ENCODE measurements at regions not wholly inside any gene's neighbourhood (a gene's known extent, or its start where the extent isn't known, plus 50 kb on each side); places are given as distances from the start of the nearest gene placed in this dataset.

DNA sequence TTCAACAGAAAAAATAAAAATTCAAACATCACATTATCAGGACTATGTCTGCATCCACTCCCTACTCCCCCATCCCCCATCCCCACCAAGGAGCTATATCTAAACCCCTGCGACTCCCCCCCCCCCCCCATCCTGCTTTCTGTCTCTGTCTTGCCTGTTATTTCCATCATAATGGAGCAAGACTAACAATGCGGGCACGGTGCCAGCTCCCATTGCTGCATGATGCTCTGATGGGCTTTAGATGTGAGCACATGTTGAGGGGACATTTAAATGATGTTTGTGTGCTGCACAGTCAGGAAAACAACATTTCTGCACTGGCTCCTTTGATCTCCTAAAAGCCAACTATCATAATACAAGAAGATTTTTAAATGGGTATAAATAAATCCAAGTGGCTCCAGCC is 644.2 kb upstream of the SETBP1 start:
- ChIA-PET POLR2A (ENCODE audit: low non-redundant PET) (no interaction called here), CTCF (interaction anchor here (0.6 kb wide), 1 partner anchor 86 kb away, joined by 5 read pairs; no protein-coding TSS in a partner anchor)
- intact Hi-C loops (cut with micrococcal nuclease; ENCODE audit: unreplicated experiment), result loop anchor here (1.0 kb wide), 1 partner anchor 40 kb away; no protein-coding TSS in a partner anchor
- no peaks in the 10 kb centered on the region for H3K4me1 ChIP-seq (ENCODE audit: insufficient read depth, low read length, poor library complexity, severe bottlenecking)
- TF ChIP-seq, protein P1, sequence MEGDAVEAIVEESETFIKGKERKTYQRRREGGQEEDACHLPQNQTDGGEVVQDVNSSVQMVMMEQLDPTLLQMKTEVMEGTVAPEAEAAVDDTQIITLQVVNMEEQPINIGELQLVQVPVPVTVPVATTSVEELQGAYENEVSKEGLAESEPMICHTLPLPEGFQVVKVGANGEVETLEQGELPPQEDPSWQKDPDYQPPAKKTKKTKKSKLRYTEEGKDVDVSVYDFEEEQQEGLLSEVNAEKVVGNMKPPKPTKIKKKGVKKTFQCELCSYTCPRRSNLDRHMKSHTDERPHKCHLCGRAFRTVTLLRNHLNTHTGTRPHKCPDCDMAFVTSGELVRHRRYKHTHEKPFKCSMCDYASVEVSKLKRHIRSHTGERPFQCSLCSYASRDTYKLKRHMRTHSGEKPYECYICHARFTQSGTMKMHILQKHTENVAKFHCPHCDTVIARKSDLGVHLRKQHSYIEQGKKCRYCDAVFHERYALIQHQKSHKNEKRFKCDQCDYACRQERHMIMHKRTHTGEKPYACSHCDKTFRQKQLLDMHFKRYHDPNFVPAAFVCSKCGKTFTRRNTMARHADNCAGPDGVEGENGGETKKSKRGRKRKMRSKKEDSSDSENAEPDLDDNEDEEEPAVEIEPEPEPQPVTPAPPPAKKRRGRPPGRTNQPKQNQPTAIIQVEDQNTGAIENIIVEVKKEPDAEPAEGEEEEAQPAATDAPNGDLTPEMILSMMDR (conservative IDR thresholded peaks at IDR 0.05; ENCODE audit: low read depth, low read length), result no peak
- TF ChIP-seq EZH2 (IDR thresholded peaks at IDR 0.05; ENCODE audit: borderline replicate concordance, low read depth, low read length, poor library complexity, severe bottlenecking), result no peak
- H3K9me3 ChIP-seq (ENCODE audit: low read depth, low read length, poor library complexity, severe bottlenecking), result no peaks in the 10 kb centered on the region
- no TSS peak for BruUV-seq (replicated peaks)
- peak; percentile 13 for DNase-seq (ENCODE audit: low spot score)
- no peak overlapping the region for H3K4me3 ChIP-seq (ENCODE audit: low read depth, low read length, poor library complexity, severe bottlenecking)
- H3K27ac ChIP-seq (ENCODE audit: low read depth, low read length, poor library complexity, severe bottlenecking), result no peak overlapping the region
- H3K27me3 ChIP-seq (replicated peaks; ENCODE audit: insufficient read depth, low read depth, low read length, poor library complexity), result no peaks in the 10 kb centered on the region
- H3K36me3 ChIP-seq (ENCODE audit: insufficient read depth, low read length, poor library complexity, severe bottlenecking), result no peaks in the 10 kb centered on the region

GRCh38 chr18:44039216-44039615 is 641.5 kb upstream of the SETBP1 start:
- ChIA-PET POLR2A (ENCODE audit: low non-redundant PET) (no interaction called here), CTCF (no interaction called here)
- H3K27ac ChIP-seq (ENCODE audit: low read depth, low read length, poor library complexity, severe bottlenecking), result no peak overlapping the region
- H3K4me1 ChIP-seq (ENCODE audit: insufficient read depth, low read length, poor library complexity, severe bottlenecking), result no peaks in the 10 kb centered on the region
- intact Hi-C loops (cut with micrococcal nuclease; ENCODE audit: unreplicated experiment), result no loop called here
- BruUV-seq (replicated peaks), result no TSS peak
- TF ChIP-seq EZH2 (IDR thresholded peaks at IDR 0.05; ENCODE audit: borderline replicate concordance, low read depth, low read length, poor library complexity, severe bottlenecking), result no peak
- TF ChIP-seq, protein P1 (conservative IDR thresholded peaks at IDR 0.05; ENCODE audit: low read depth, low read length), result no peak
- no peaks in the 10 kb centered on the region for H3K9me3 ChIP-seq (ENCODE audit: low read depth, low read length, poor library complexity, severe bottlenecking)
- no peak for DNase-seq (ENCODE audit: low spot score)
- H3K4me3 ChIP-seq (ENCODE audit: low read depth, low read length, poor library complexity, severe bottlenecking), result no peak overlapping the region
- H3K36me3 ChIP-seq (ENCODE audit: insufficient read depth, low read length, poor library complexity, severe bottlenecking), result no peaks in the 10 kb centered on the region
- H3K27me3 ChIP-seq (replicated peaks; ENCODE audit: insufficient read depth, low read depth, low read length, poor library complexity), result no peaks in the 10 kb centered on the region

DNA sequence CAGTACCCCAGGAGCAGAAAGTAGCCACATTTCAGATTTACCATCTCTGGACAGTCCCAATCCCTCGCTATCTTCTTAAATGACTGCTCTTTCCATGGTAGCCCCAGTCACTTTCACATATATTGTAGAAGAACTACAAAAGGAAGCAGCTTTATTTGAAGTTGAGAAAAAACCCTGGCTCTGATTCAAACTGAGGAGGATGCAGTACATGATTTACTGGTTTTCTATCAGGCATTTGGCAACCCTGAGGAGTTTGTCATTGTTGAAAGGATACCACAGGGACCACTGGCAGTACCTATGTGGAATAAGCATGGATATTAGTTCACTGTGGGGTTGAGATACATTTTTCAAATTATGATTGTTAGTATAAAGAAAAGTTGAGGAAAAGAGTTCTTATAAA is 640.9 kb upstream of the SETBP1 start:
- POLR2A ChIA-PET (ENCODE audit: low non-redundant PET), result no interaction called here
- H3K4me1 ChIP-seq (ENCODE audit: insufficient read depth, low read length, poor library complexity, severe bottlenecking), result no peaks in the 10 kb centered on the region
- intact Hi-C loops (cut with micrococcal nuclease; ENCODE audit: unreplicated experiment), result no loop called here
- no peak for DNase-seq (ENCODE audit: low spot score)
- no peaks in the 10 kb centered on the region for H3K27me3 ChIP-seq (replicated peaks; ENCODE audit: insufficient read depth, low read depth, low read length, poor library complexity)
- no peaks in the 10 kb centered on the region for H3K36me3 ChIP-seq (ENCODE audit: insufficient read depth, low read length, poor library complexity, severe bottlenecking)
- CTCF ChIA-PET, result no interaction called here
- no peak overlapping the region for H3K4me3 ChIP-seq (ENCODE audit: low read depth, low read length, poor library complexity, severe bottlenecking)
- no peaks in the 10 kb centered on the region for H3K9me3 ChIP-seq (ENCODE audit: low read depth, low read length, poor library complexity, severe bottlenecking)
- no peak overlapping the region for H3K27ac ChIP-seq (ENCODE audit: low read depth, low read length, poor library complexity, severe bottlenecking)
- TF ChIP-seq, protein P1 (conservative IDR thresholded peaks at IDR 0.05; ENCODE audit: low read depth, low read length), result no peak
- TF ChIP-seq EZH2 (IDR thresholded peaks at IDR 0.05; ENCODE audit: borderline replicate concordance, low read depth, low read length, poor library complexity, severe bottlenecking), result no peak
- no TSS peak for BruUV-seq (replicated peaks)

All from A673 (cell line).